WTC11 (cell line): ENCODE measurements at regions not wholly inside any gene's neighbourhood (a gene's known extent, or its start where the extent isn't known, plus 50 kb on each side); places are given as distances from the start of the nearest gene placed in this dataset.

Experiments used
- ATAC-seq: fragments of 200-7000 bp; cut with Tn5 transposase; 2 replicates; pipeline ENCODE4 v1.10.0; 2021; ENCODE audit warnings: mild to moderate bottlenecking, moderate library complexity
- CTCF ChIA-PET: fragments of 300-600 bp; sonication (Branson Sonifier 250); formaldehyde crosslinking; loops from one replicate; lab custom pipeline; 2021; ENCODE audit warnings: antibody characterized with exemption; lab: Charles Lee
- POLR2A ChIA-PET: fragments of 350-600 bp; sonication (Branson Sonifier 250); formaldehyde crosslinking; loops from one replicate; lab custom pipeline; 2021; ENCODE audit warnings: antibody characterized with exemption; lab: Charles Lee
- DNase-seq: peaks from one replicate; pipeline ENCODE4 v3.0.0; 2021; ENCODE audit warnings: low spot score
- H3K27ac Mint-ChIP-seq: 2 replicates; pipeline ENCODE4 v1.8.0; 2021; ENCODE audit warnings: mixed read lengths
- H3K27me3 Mint-ChIP-seq: 2 replicates; pipeline ENCODE4 v1.8.0; 2021; ENCODE audit warnings: low read depth, mild to moderate bottlenecking, moderate library complexity, mixed read lengths
- H3K36me3 Mint-ChIP-seq: 2 replicates; pipeline ENCODE4 v1.8.0; 2021; ENCODE audit warnings: mixed read lengths
- H3K4me1 Mint-ChIP-seq: 2 replicates; pipeline ENCODE4 v1.8.0; 2022; ENCODE audit warnings: mixed read lengths
- H3K4me3 Mint-ChIP-seq: 2 replicates; pipeline ENCODE4 v1.8.0; 2021; ENCODE audit warnings: mild to moderate bottlenecking, moderate library complexity, mixed read lengths
- H3K9me3 Mint-ChIP-seq: 2 replicates; pipeline ENCODE4 v1.8.0; 2021; ENCODE audit warnings: mixed read lengths
- ARID4B ChIP-seq: sonication (generic); formaldehyde crosslinking; IDR thresholded peaks from 2 replicates; pipeline ENCODE4 v1.8.0; 2023; ENCODE audit warnings: missing genetic modification reagents, mild to moderate bottlenecking, borderline replicate concordance
- ATF1 ChIP-seq: sonication (generic); formaldehyde crosslinking; IDR thresholded peaks from 2 replicates; pipeline ENCODE4 v1.8.1; 2023; ENCODE audit warnings: mild to moderate bottlenecking, moderate library complexity, missing genetic modification reagents
- ATF3 ChIP-seq: sonication (generic); formaldehyde crosslinking; conservative IDR thresholded peaks from 2 replicates; pipeline ENCODE4 v1.8.1; 2022; ENCODE audit warnings: mild to moderate bottlenecking, missing genetic modification reagents
- CREB1 ChIP-seq: sonication (generic); formaldehyde crosslinking; IDR thresholded peaks from 2 replicates; pipeline ENCODE4 v1.8.0; 2023; ENCODE audit warnings: mild to moderate bottlenecking, missing genetic modification reagents
- ESRRA ChIP-seq: sonication (generic); formaldehyde crosslinking; IDR thresholded peaks from 2 replicates; pipeline ENCODE4 v1.8.1; 2022; ENCODE audit warnings: mild to moderate bottlenecking, missing genetic modification reagents, borderline replicate concordance
- ETV6 ChIP-seq: sonication (generic); formaldehyde crosslinking; IDR thresholded peaks from 2 replicates; pipeline ENCODE4 v1.8.1; 2022; ENCODE audit warnings: mild to moderate bottlenecking, missing genetic modification reagents
- FOXP4 ChIP-seq: sonication (generic); formaldehyde crosslinking; IDR thresholded peaks from 2 replicates; pipeline ENCODE4 v1.8.0; 2022; ENCODE audit warnings: mild to moderate bottlenecking, missing genetic modification reagents
- GABPB1 ChIP-seq: sonication (generic); formaldehyde crosslinking; IDR thresholded peaks from 2 replicates; pipeline ENCODE4 v1.8.1; 2023; ENCODE audit warnings: mild to moderate bottlenecking, missing genetic modification reagents
- GRHL2 ChIP-seq: fragments of 250-450 bp; sonication (Bioruptor Pico); IDR thresholded peaks from 2 replicates; pipeline ENCODE4 v1.8.0; 2022; ENCODE audit warnings: mild to moderate bottlenecking, moderate library complexity; ENCODE audit not compliant: insufficient replicate concordance, severe bottlenecking
- JAZF1 ChIP-seq: fragments of 250-450 bp; sonication (Bioruptor Pico); IDR thresholded peaks from 2 replicates; pipeline ENCODE4 v1.9.0; 2021; ENCODE audit warnings: moderate library complexity, mild to moderate bottlenecking, inconsistent platforms
- NR1H2 ChIP-seq: sonication (generic); formaldehyde crosslinking; IDR thresholded peaks from 2 replicates; pipeline ENCODE4 v1.9.0; 2021; ENCODE audit warnings: mild to moderate bottlenecking, moderate library complexity, missing genetic modification reagents
- NR2C2 ChIP-seq: sonication (generic); formaldehyde crosslinking; IDR thresholded peaks from 2 replicates; pipeline ENCODE4 v1.8.0; 2022; ENCODE audit warnings: mild to moderate bottlenecking, missing genetic modification reagents
- NR3C1 ChIP-seq: sonication (generic); formaldehyde crosslinking; conservative IDR thresholded peaks from 2 replicates; pipeline ENCODE4 v1.8.1; 2023; ENCODE audit warnings: low read depth, mild to moderate bottlenecking, missing genetic modification reagents
- OVOL2 ChIP-seq: fragments of 250-450 bp; sonication (Bioruptor Pico); IDR thresholded peaks from 2 replicates; pipeline ENCODE4 v1.9.0; 2021; ENCODE audit warnings: mild to moderate bottlenecking, borderline replicate concordance
- PRDM15 ChIP-seq: sonication (generic); formaldehyde crosslinking; IDR thresholded peaks from 2 replicates; pipeline ENCODE4 v1.8.0; 2022; ENCODE audit warnings: missing genetic modification reagents
- SOX15 ChIP-seq: fragments of 250-450 bp; sonication (Bioruptor Pico); IDR thresholded peaks from 2 replicates; pipeline ENCODE4 v1.9.0; 2021; ENCODE audit warnings: mild to moderate bottlenecking
- ZBTB21 ChIP-seq: sonication (generic); formaldehyde crosslinking; IDR thresholded peaks from 2 replicates; pipeline ENCODE4 v1.8.1; 2023; ENCODE audit warnings: mild to moderate bottlenecking, missing genetic modification reagents, borderline replicate concordance
- ZNF219 ChIP-seq: sonication (generic); formaldehyde crosslinking; IDR thresholded peaks from 2 replicates; pipeline ENCODE4 v1.8.0; 2023; ENCODE audit warnings: missing genetic modification reagents, mild to moderate bottlenecking, borderline replicate concordance

- TF ChIP-seq JAZF1 (CRISPR knock-in tag) (no peak), FOXP4 (no peak), GABPB1 (no peak)
Measured at GRCh38 chr15:63442080-63442479, 60.4 kb upstream of the CA12 start (continued).

- no peak overlapping the region for H3K27ac Mint-ChIP-seq
- no peak for TF ChIP-seq ZNF219
- no peak for TF ChIP-seq ETV6 (CRISPR knock-in tag)
- TF ChIP-seq ZBTB21 (CRISPR knock-in tag), result no peak
- no peak for TF ChIP-seq ATF3 (CRISPR knock-in tag)
- no peak for TF ChIP-seq ARID4B (CRISPR knock-in tag)
- TF ChIP-seq ESRRA, result no peak
- no peak for TF ChIP-seq PRDM15 (CRISPR knock-in tag)
- no peak for TF ChIP-seq CREB1 (CRISPR knock-in tag)
- no peak for TF ChIP-seq NR3C1 (CRISPR knock-in tag)
- no peak for TF ChIP-seq GRHL2
- TF ChIP-seq, all 79 proteins: peak for 0
- Mint-ChIP-seq H3K4me1 (peaks cover 26% of the 10 kb centered on the region), H3K4me3 (no peak overlapping the region), H3K9me3 (no peaks in the 10 kb centered on the region), H3K27me3 (no peaks in the 10 kb centered on the region; the same call in 1 of the 2 replicates), H3K36me3 (no peaks in the 10 kb centered on the region)
- ChIA-PET CTCF (interaction anchor here (1.1 to 1.5 kb wide), 3 partner anchors 12 to 23 kb away, joined by 3 to 4 read pairs (median 3); no protein-coding TSS in a partner anchor), POLR2A (no interaction called here)
- DNase-seq, result no peak
- no peak for ATAC-seq
Measured at GRCh38 chr15:63444611-63445010, 59.8 kb upstream of the USP3 start.

GRCh38 chr15:63446255-63446654 is 58.1 kb upstream of the USP3 start:
- Mint-ChIP-seq H3K36me3 (no peaks in the 10 kb centered on the region), H3K27me3 (no peaks in the 10 kb centered on the region; the same call in 1 of the 2 replicates), H3K9me3 (no peaks in the 10 kb centered on the region), H3K27ac (no peak overlapping the region), H3K4me3 (no peak overlapping the region), H3K4me1 (peaks cover 33% of the 10 kb centered on the region)
- ATAC-seq, result no peak
- ChIA-PET CTCF (interaction anchor here (1.6 kb wide), 1 partner anchor 9 kb away, joined by 8 read pairs; no protein-coding TSS in a partner anchor), POLR2A (no interaction called here)
- TF ChIP-seq ZBTB21 (CRISPR knock-in tag), result no peak
- no peak for TF ChIP-seq PRDM15 (CRISPR knock-in tag)
- TF ChIP-seq SOX15, result no peak
- no peak for TF ChIP-seq ATF1 (CRISPR knock-in tag)
- TF ChIP-seq NR2C2, result no peak
- TF ChIP-seq OVOL2, result no peak
- no peak for TF ChIP-seq ZNF219
- TF ChIP-seq NR1H2 (CRISPR knock-in tag), result no peak
- DNase-seq, result no peak
